OCI-LY3 (cell line): ENCODE measurements at regions not wholly inside any gene's neighbourhood (a gene's known extent, or its start where the extent isn't known, plus 50 kb on each side); places are given as distances from the start of the nearest gene placed in this dataset.

Source experiments
- EZH2phosphoT487 ChIP-seq: fragments of 200-600 bp; shearing (Covaris generic); IDR thresholded peaks from 2 replicates; pipeline ENCODE4 v1.6.1; 2018; ENCODE audit warnings: antibody characterized with exemption, mixed run types, low read depth
- TF ChIP-seq, protein P1 (sequence below): fragments of 200-600, 300-600 bp; sonication (generic); IDR thresholded peaks from 2 replicates; pipeline ENCODE4 v1.5.1; 2014; ENCODE audit warnings: antibody characterized with exemption, low read length, low read depth

DNA sequence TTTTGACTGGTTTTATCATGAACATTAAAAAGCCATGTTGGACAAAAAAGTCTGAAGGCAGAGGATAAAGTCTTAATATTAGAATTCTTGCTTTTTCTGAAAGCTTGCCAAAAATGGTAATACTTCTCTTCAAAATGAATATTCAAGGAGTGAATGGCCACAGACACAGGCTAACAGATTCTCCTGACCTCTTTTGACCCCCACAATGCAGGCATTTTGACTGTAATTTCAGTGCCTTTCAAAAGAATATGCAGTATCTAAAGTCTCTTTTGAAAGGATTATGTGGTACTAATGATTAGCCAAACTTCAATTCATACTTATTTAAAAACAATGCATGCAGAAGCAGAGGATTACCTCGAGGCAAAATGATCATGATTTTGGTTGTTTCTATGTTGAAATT, 557.8 kb upstream of the GCFC2 start:
- TF ChIP-seq, protein P1, sequence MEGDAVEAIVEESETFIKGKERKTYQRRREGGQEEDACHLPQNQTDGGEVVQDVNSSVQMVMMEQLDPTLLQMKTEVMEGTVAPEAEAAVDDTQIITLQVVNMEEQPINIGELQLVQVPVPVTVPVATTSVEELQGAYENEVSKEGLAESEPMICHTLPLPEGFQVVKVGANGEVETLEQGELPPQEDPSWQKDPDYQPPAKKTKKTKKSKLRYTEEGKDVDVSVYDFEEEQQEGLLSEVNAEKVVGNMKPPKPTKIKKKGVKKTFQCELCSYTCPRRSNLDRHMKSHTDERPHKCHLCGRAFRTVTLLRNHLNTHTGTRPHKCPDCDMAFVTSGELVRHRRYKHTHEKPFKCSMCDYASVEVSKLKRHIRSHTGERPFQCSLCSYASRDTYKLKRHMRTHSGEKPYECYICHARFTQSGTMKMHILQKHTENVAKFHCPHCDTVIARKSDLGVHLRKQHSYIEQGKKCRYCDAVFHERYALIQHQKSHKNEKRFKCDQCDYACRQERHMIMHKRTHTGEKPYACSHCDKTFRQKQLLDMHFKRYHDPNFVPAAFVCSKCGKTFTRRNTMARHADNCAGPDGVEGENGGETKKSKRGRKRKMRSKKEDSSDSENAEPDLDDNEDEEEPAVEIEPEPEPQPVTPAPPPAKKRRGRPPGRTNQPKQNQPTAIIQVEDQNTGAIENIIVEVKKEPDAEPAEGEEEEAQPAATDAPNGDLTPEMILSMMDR = no peak
- no peak for TF ChIP-seq EZH2phosphoT487
